ENCODE measurements at regions not wholly inside any gene's neighbourhood (a gene's known extent, or its start where the extent isn't known, plus 50 kb on each side); places are given as distances from the start of the nearest gene placed in this dataset.
A peak's percentile ranks its signal among the peaks of the same experiment; 100 is the strongest.
"Not testable (repeated sequence)": the region's sequence is repeated elsewhere in the genome, so short reads cannot be mapped to it uniquely, and the experiment has no call there.

- TF ChIP-seq CTCF (IDR thresholded peaks at IDR 0.05; ENCODE audit: low read depth, low read length, missing input control): no peak
- no peak for TF ChIP-seq RAD21 (IDR thresholded peaks at IDR 0.05)
- TF ChIP-seq FOXA1 (IDR thresholded peaks at IDR 0.05): no peak
- TF ChIP-seq SP1 (IDR thresholded peaks at IDR 0.05): no peak
- TF ChIP-seq FOXA2 (IDR thresholded peaks at IDR 0.05): no peak
- TF ChIP-seq NR2F2 (IDR thresholded peaks at IDR 0.05): no peak
- no peak for TF ChIP-seq ZBTB33 (IDR thresholded peaks at IDR 0.05)
- no peak for TF ChIP-seq ATF3 (IDR thresholded peaks at IDR 0.05)
- no peak for TF ChIP-seq RXRA (IDR thresholded peaks at IDR 0.05)
- no peak for TF ChIP-seq JUND (IDR thresholded peaks at IDR 0.05)
- H3K27me3 ChIP-seq (ENCODE audit: control insufficient read depth in 4 of 4, insufficient read depth in 4 of 4, low read length in 3 of 4): no peaks in the 10 kb centered on the region
- no peaks in the 10 kb centered on the region for H3K9me3 ChIP-seq (ENCODE audit: control insufficient read depth in 4 of 4, low read length in 3 of 4)
- no peak for DNase-seq (ENCODE audit: low spot score)
- WGBS: 57% methylated on average over 2 of the region's 2 CpGs
- no peak overlapping the region for H3K4me3 ChIP-seq (ENCODE audit: low read depth in 1 of 3, low read length in 3 of 3)
- H3K9ac ChIP-seq (ENCODE audit: low read depth in 1 of 2, low read length in 2 of 2): no peak overlapping the region
- no peak overlapping the region for H3K27ac ChIP-seq (ENCODE audit: low read depth in 1 of 2, low read length in 2 of 2)
- H3K4me1 ChIP-seq (ENCODE audit: control insufficient read depth in 4 of 4, insufficient read depth in 4 of 4, low read length in 3 of 4): no peaks in the 10 kb centered on the region
- H3K36me3 ChIP-seq (ENCODE audit: control insufficient read depth in 4 of 4, insufficient read depth in 3 of 4, low read depth in 1 of 4, low read length in 3 of 4): no peaks in the 10 kb centered on the region
Measured at GRCh38 chr13:76668141-76668540, 218.1 kb downstream of the KCTD12 start.

- Histone ChIP-seq H3K4me3 (ENCODE audit: low read depth in 1 of 3, low read length in 3 of 3) (no peak overlapping the region), H3K27me3 (ENCODE audit: control insufficient read depth in 4 of 4, insufficient read depth in 4 of 4, low read length in 3 of 4) (no peaks in the 10 kb centered on the region), H3K9me3 (ENCODE audit: control insufficient read depth in 4 of 4, low read length in 3 of 4) (no peaks in the 10 kb centered on the region), H3K36me3 (ENCODE audit: control insufficient read depth in 4 of 4, insufficient read depth in 3 of 4, low read depth in 1 of 4, low read length in 3 of 4) (no peaks in the 10 kb centered on the region), H3K4me1 (ENCODE audit: control insufficient read depth in 4 of 4, insufficient read depth in 4 of 4, low read length in 3 of 4) (no peaks in the 10 kb centered on the region), H3K9ac (ENCODE audit: low read depth in 1 of 2, low read length in 2 of 2) (no peak overlapping the region), H3K27ac (ENCODE audit: low read depth in 1 of 2, low read length in 2 of 2) (no peak overlapping the region)
- no peak for DNase-seq (ENCODE audit: low spot score)
- TF ChIP-seq RAD21 (IDR thresholded peaks at IDR 0.05): peak; percentile 72 to 78
- TF ChIP-seq TAF1 (conservative IDR thresholded peaks at IDR 0.05): no peak
- peak; percentile 7 for TF ChIP-seq CTCF (IDR thresholded peaks at IDR 0.05; ENCODE audit: low read depth, low read length, missing input control)
Measured at GRCh38 chr13:76667551-76667950, 218.7 kb downstream of the KCTD12 start.

- Histone ChIP-seq H3K9ac (ENCODE audit: low read depth in 1 of 2, low read length in 2 of 2) (no peak overlapping the region), H3K4me3 (ENCODE audit: low read depth in 1 of 3, low read length in 3 of 3) (no peak overlapping the region), H3K4me1 (ENCODE audit: control insufficient read depth in 4 of 4, insufficient read depth in 4 of 4, low read length in 3 of 4) (no peaks in the 10 kb centered on the region), H3K36me3 (ENCODE audit: control insufficient read depth in 4 of 4, insufficient read depth in 3 of 4, low read depth in 1 of 4, low read length in 3 of 4) (no peaks in the 10 kb centered on the region), H3K27ac (ENCODE audit: low read depth in 1 of 2, low read length in 2 of 2) (no peak overlapping the region), H3K27me3 (ENCODE audit: control insufficient read depth in 4 of 4, insufficient read depth in 4 of 4, low read length in 3 of 4) (no peaks in the 10 kb centered on the region), H3K9me3 (ENCODE audit: control insufficient read depth in 4 of 4, low read length in 3 of 4) (no peaks in the 10 kb centered on the region)
- 51% methylated on average over 4 of the region's 4 CpGs for WGBS
- no peak for DNase-seq (ENCODE audit: low spot score)
- TF ChIP-seq YY1 (IDR thresholded peaks at IDR 0.05) (no peak), ZBTB33 (IDR thresholded peaks at IDR 0.05) (no peak), RXRA (IDR thresholded peaks at IDR 0.05) (no peak), JUND (IDR thresholded peaks at IDR 0.05) (no peak), SP1 (IDR thresholded peaks at IDR 0.05) (no peak), FOXA1 (IDR thresholded peaks at IDR 0.05) (no peak), ATF3 (IDR thresholded peaks at IDR 0.05) (no peak)
Measured at GRCh38 chr13:76663592-76664335, 222.4 kb downstream of the KCTD12 start.

- not testable (repeated sequence) for H3K4me3 ChIP-seq (ENCODE audit: low read depth in 1 of 3, low read length in 3 of 3); DNase-seq (ENCODE audit: low spot score); H3K4me1 ChIP-seq (ENCODE audit: control insufficient read depth in 4 of 4, insufficient read depth in 4 of 4, low read length in 3 of 4); H3K27ac ChIP-seq (ENCODE audit: low read depth in 1 of 2, low read length in 2 of 2); H3K27me3 ChIP-seq (ENCODE audit: control insufficient read depth in 4 of 4, insufficient read depth in 4 of 4, low read length in 3 of 4); H3K9me3 ChIP-seq (ENCODE audit: control insufficient read depth in 4 of 4, low read length in 3 of 4); H3K36me3 ChIP-seq (ENCODE audit: control insufficient read depth in 4 of 4, insufficient read depth in 3 of 4, low read depth in 1 of 4, low read length in 3 of 4); H3K9ac ChIP-seq (ENCODE audit: low read depth in 1 of 2, low read length in 2 of 2)
- 88% methylated on average over 7 of the region's 7 CpGs for WGBS
Measured at GRCh38 chr13:76659074-76659473, 227.1 kb downstream of the KCTD12 start.

Measured in liver (tissue), 8 donors.